ENCODE measurements at regions not wholly inside any gene's neighbourhood (a gene's known extent, or its start where the extent isn't known, plus 50 kb on each side); places are given as distances from the start of the nearest gene placed in this dataset.

DNA sequence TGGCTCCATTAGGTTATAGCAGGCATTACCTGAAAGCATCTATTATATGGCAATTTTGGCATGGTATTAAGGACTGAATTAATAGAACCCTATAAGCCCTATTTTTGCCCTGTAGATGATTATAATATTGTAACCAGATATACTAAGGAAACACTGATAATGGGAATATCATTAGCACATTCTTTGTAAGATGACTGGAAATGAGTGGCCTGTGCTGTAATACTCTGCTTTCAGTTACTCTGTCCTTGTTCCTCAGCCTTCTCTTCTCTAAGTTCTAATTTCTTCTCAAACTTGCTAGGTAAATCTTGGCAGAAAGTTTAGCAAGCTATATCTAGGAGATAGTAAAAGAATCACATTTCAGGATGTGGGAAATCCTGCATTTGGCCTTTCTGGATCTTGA is 74.0 kb upstream of the ITPRID2 start:
- TF ChIP-seq POLR2AphosphoS5 (IDR thresholded peaks at IDR 0.05; ENCODE audit: low read length) (no peak), BRCA1 (IDR thresholded peaks at IDR 0.05; ENCODE audit: low read depth, low read length) (no peak), EZH2 (IDR thresholded peaks at IDR 0.05; ENCODE audit: borderline replicate concordance, control insufficient read depth, low read depth, low read length) (no peak), TCF12 (IDR thresholded peaks at IDR 0.05; ENCODE audit: low read depth, low read length) (no peak), SIN3A (IDR thresholded peaks at IDR 0.05; ENCODE audit: low read depth, low read length) (no peak), ESRRA (IDR thresholded peaks at IDR 0.05; ENCODE audit: low read length) (no peak), ZNF207 (IDR thresholded peaks at IDR 0.05; ENCODE audit: borderline replicate concordance) (no peak)
- TF ChIP-seq, protein P1, sequence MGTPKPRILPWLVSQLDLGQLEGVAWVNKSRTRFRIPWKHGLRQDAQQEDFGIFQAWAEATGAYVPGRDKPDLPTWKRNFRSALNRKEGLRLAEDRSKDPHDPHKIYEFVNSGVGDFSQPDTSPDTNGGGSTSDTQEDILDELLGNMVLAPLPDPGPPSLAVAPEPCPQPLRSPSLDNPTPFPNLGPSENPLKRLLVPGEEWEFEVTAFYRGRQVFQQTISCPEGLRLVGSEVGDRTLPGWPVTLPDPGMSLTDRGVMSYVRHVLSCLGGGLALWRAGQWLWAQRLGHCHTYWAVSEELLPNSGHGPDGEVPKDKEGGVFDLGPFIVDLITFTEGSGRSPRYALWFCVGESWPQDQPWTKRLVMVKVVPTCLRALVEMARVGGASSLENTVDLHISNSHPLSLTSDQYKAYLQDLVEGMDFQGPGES (IDR thresholded peaks at IDR 0.05) = no peak
- TF ChIP-seq, protein P2, sequence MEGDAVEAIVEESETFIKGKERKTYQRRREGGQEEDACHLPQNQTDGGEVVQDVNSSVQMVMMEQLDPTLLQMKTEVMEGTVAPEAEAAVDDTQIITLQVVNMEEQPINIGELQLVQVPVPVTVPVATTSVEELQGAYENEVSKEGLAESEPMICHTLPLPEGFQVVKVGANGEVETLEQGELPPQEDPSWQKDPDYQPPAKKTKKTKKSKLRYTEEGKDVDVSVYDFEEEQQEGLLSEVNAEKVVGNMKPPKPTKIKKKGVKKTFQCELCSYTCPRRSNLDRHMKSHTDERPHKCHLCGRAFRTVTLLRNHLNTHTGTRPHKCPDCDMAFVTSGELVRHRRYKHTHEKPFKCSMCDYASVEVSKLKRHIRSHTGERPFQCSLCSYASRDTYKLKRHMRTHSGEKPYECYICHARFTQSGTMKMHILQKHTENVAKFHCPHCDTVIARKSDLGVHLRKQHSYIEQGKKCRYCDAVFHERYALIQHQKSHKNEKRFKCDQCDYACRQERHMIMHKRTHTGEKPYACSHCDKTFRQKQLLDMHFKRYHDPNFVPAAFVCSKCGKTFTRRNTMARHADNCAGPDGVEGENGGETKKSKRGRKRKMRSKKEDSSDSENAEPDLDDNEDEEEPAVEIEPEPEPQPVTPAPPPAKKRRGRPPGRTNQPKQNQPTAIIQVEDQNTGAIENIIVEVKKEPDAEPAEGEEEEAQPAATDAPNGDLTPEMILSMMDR (IDR thresholded peaks at IDR 0.05 in 2 of 3, conservative IDR thresholded peaks at IDR 0.05 in 1 of 3; ENCODE audit: control insufficient read depth in 2 of 3, extremely low read depth in 1 of 3, insufficient read depth in 1 of 3, low read depth in 3 of 3, low read length in 3 of 3) = no peak

Measured in GM12878 (cell line).